ENCODE measurements at regions not wholly inside any gene's neighbourhood (a gene's known extent, or its start where the extent isn't known, plus 50 kb on each side); places are given as distances from the start of the nearest gene placed in this dataset.

- no peaks in the 10 kb centered on the region for H3K9me3 ChIP-seq
- ATAC-seq, result no peak
Observed at GRCh38 chr6:104484191-104484590, 375.5 kb downstream of the HACE1 start.

GRCh38 chr6:104483225-104483834, 376.4 kb downstream of the HACE1 start:
- H3K4me3 ChIP-seq, result no peak overlapping the region
- no peak for DNase-seq
- no peaks in the 10 kb centered on the region for H3K36me3 ChIP-seq (ENCODE audit: low read depth)
- TF ChIP-seq, protein P1, sequence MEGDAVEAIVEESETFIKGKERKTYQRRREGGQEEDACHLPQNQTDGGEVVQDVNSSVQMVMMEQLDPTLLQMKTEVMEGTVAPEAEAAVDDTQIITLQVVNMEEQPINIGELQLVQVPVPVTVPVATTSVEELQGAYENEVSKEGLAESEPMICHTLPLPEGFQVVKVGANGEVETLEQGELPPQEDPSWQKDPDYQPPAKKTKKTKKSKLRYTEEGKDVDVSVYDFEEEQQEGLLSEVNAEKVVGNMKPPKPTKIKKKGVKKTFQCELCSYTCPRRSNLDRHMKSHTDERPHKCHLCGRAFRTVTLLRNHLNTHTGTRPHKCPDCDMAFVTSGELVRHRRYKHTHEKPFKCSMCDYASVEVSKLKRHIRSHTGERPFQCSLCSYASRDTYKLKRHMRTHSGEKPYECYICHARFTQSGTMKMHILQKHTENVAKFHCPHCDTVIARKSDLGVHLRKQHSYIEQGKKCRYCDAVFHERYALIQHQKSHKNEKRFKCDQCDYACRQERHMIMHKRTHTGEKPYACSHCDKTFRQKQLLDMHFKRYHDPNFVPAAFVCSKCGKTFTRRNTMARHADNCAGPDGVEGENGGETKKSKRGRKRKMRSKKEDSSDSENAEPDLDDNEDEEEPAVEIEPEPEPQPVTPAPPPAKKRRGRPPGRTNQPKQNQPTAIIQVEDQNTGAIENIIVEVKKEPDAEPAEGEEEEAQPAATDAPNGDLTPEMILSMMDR (IDR thresholded peaks at IDR 0.05), result no peak
- intact Hi-C loops (cut with DNase I, micrococcal nuclease), result no loop called here
- no peaks in the 10 kb centered on the region for H3K9me3 ChIP-seq
- ATAC-seq, result no peak
- no peaks in the 10 kb centered on the region for H3K4me1 ChIP-seq (ENCODE audit: low read depth)

More at GRCh38 chr6:104484191-104484590, 375.5 kb downstream of the HACE1 start:
- no peak for DNase-seq
- Histone ChIP-seq H3K4me3 (no peak overlapping the region), H3K36me3 (ENCODE audit: low read depth) (no peaks in the 10 kb centered on the region), H3K4me1 (ENCODE audit: low read depth) (no peaks in the 10 kb centered on the region)
- TF ChIP-seq, protein P1 (IDR thresholded peaks at IDR 0.05), result no peak
- intact Hi-C loops (cut with DNase I, micrococcal nuclease), result no loop called here

- intact Hi-C loops (cut with DNase I, micrococcal nuclease), result no loop called here
- ATAC-seq (no peak), DNase-seq (no peak)
- Histone ChIP-seq H3K4me3 (no peak overlapping the region), H3K36me3 (ENCODE audit: low read depth) (no peaks in the 10 kb centered on the region), H3K4me1 (ENCODE audit: low read depth) (no peaks in the 10 kb centered on the region), H3K9me3 (no peaks in the 10 kb centered on the region)
- TF ChIP-seq, protein P1 (IDR thresholded peaks at IDR 0.05), result no peak
Observed at GRCh38 chr6:104477569-104477968, 382.1 kb downstream of the HACE1 start.

DNA sequence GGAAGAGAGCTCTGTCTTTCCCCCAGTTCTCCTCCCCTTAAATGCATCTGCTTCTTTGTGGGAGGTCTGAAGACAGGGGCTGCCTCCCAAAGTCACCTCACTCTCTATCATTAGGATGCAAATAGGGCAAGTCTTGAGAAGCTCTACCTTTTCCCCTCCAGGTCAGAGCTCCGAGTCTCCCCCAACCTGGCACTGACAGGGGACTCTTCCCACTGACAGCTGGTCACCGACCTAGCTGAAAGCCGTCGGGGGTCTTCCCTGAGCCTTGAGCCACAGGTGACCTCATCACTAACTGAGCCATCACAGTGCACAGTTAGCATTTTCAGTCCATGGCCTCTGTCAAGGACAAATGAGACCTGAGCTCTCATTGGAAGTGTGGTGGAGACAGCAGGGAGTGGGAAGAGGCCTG, 386.7 kb downstream of the HACE1 start:
- Histone ChIP-seq H3K4me1 (ENCODE audit: low read depth) (no peaks in the 10 kb centered on the region), H3K9me3 (no peaks in the 10 kb centered on the region), H3K36me3 (ENCODE audit: low read depth) (no peaks in the 10 kb centered on the region), H3K4me3 (no peak overlapping the region)
- TF ChIP-seq, protein P1 (IDR thresholded peaks at IDR 0.05), result no peak
- intact Hi-C loops (cut with DNase I, micrococcal nuclease), result no loop called here
- no peak for DNase-seq
- no peak for ATAC-seq

- no peaks in the 10 kb centered on the region for H3K4me1 ChIP-seq (ENCODE audit: low read depth)
- H3K36me3 ChIP-seq (ENCODE audit: low read depth), result no peaks in the 10 kb centered on the region
- ATAC-seq (no peak), DNase-seq (no peak)
- no peaks in the 10 kb centered on the region for H3K9me3 ChIP-seq
- intact Hi-C loops (cut with DNase I, micrococcal nuclease), result no loop called here
- no peak overlapping the region for H3K4me3 ChIP-seq
- TF ChIP-seq, protein P1 (IDR thresholded peaks at IDR 0.05), result no peak
Observed at GRCh38 chr6:104472021-104472901, 387.5 kb downstream of the HACE1 start.

Data from mucosa of descending colon (tissue), 3 donors.